Aorta (tissue), 5 donors: ENCODE measurements at regions not wholly inside any gene's neighbourhood (a gene's known extent, or its start where the extent isn't known, plus 50 kb on each side); places are given as distances from the start of the nearest gene placed in this dataset.
A peak's percentile ranks its signal among the peaks of the same experiment; 100 is the strongest.
"Not testable (repeated sequence)": the region's sequence is repeated elsewhere in the genome, so short reads cannot be mapped to it uniquely, and the experiment has no call there.

Experiments
- ATAC-seq: fragments of 200-7000 bp; cut with Tn5 transposase; one replicate; pipeline ENCODE4 v1.9.1; 2022; ENCODE audit warnings: moderate library complexity; ENCODE audit not compliant: low FRiP score
- DNase-seq, 2 donors: peaks; one replicate each; pipeline ENCODE4 v3.0.0-alpha.2; 2020
- H3K27ac ChIP-seq, 2 donors: one replicate each; pipeline ENCODE4 v1.5.1; 2013; ENCODE audit warnings: low read length in 2 of 2, mild to moderate bottlenecking in 2 of 2, moderate library complexity in 2 of 2, control low read depth in 1 of 2, inconsistent platforms in 1 of 2, low read depth in 1 of 2
- H3K27me3 ChIP-seq, 2 donors: one replicate each; pipeline ENCODE4 v1.6.1; 2013; ENCODE audit warnings: control low read depth in 1 of 2, low read length in 1 of 2, mild to moderate bottlenecking in 1 of 2, moderate library complexity in 1 of 2; ENCODE audit not compliant: insufficient read depth in 2 of 2, control insufficient read depth in 1 of 2
- H3K36me3 ChIP-seq, 2 donors: one replicate each; pipeline ENCODE4 v1.6.1; 2013; ENCODE audit warnings: control low read depth in 1 of 2, low read length in 1 of 2, mild to moderate bottlenecking in 1 of 2; ENCODE audit not compliant: insufficient read depth in 2 of 2, control insufficient read depth in 1 of 2
- H3K4me1 ChIP-seq, 2 donors: one replicate each; pipeline ENCODE4 v1.6.1; 2013; ENCODE audit warnings: low read length in 2 of 2, control low read depth in 1 of 2, mild to moderate bottlenecking in 1 of 2, moderate library complexity in 1 of 2; ENCODE audit not compliant: insufficient read depth in 2 of 2, control insufficient read depth in 1 of 2
- H3K4me3 ChIP-seq, 2 donors: one replicate each; pipeline ENCODE4 v1.5.1; 2013; ENCODE audit warnings: low read length in 2 of 2, control low read depth in 1 of 2, mild to moderate bottlenecking in 1 of 2
- H3K9me3 ChIP-seq: one replicate; pipeline ENCODE4 v1.6.1; 2013; ENCODE audit warnings: mild to moderate bottlenecking, low read length; ENCODE audit not compliant: control insufficient read depth
- WGBS, 2 donors: extraction: QIAGEN DNeasy Blood & Tissue Kit; methylation state at CpG; one replicate each; pipeline ENCODE4 v1.1.7; 2013; 5-methylcytosine and 5-hydroxymethylcytosine counted together
- intact Hi-C, 2 donors: fragments of 100-400 bp; cut with DNase I; formaldehyde crosslinking; loops; one replicate each; pipeline versions ENCODE4 v1.14.2 to v1.15.0; 2022
- donor health status: healthy with polysubstance abuse.
- donor health status: Bipolar disorder and iron deficiency.
- donor health status: DM: no; HTN: no; CAD: no.
- donor health status: DM: no; HTN: no; CAD: no.
- donor health status: DM: yes; HTN: yes; CAD: no.

- 69 to 77% methylated on average over 10 of the region's 10 CpGs for WGBS, 2 donors
- H3K4me1 ChIP-seq, H3K27ac ChIP-seq, H3K9me3 ChIP-seq, H3K4me3 ChIP-seq, ATAC-seq, H3K36me3 ChIP-seq, intact Hi-C loops, DNase-seq, H3K27me3 ChIP-seq: not testable (repeated sequence)
Measured at GRCh38 chr9:135307919-135308318, 171.7 kb upstream of the PPP1R26 start.

GRCh38 chr9:135308821-135309762, 170.5 kb upstream of the PPP1R26 start:
- WGBS, 2 donors = 85 to 87% methylated on average over 30 of the region's 30 CpGs
- Histone ChIP-seq H3K4me3 (no peak overlapping the region), H3K9me3 (peaks cover 6% of the 10 kb centered on the region), H3K27me3 (peaks cover 0 to 2% of the 10 kb centered on the region in 2 donors), H3K4me1 (no peaks in the 10 kb centered on the region), H3K27ac (no peak overlapping the region), H3K36me3 (no peaks in the 10 kb centered on the region)
- ATAC-seq (no peak), DNase-seq (no peak)
- intact Hi-C loops = no loop called here

- Histone ChIP-seq H3K4me1 (no peaks in the 10 kb centered on the region), H3K27me3 (peaks cover 0 to 2% of the 10 kb centered on the region in 2 donors), H3K4me3 (no peak overlapping the region), H3K9me3 (peaks cover 6% of the 10 kb centered on the region), H3K27ac (no peak overlapping the region), H3K36me3 (no peaks in the 10 kb centered on the region)
- ATAC-seq = no peak
- DNase-seq = no peak
- WGBS, 2 donors = 84% methylated on average over 11 of the region's 11 CpGs
- intact Hi-C loops = no loop called here
Measured at GRCh38 chr9:135309763-135310125, 169.8 kb upstream of the PPP1R26 start.

GRCh38 chr9:135310134-135310533, 169.4 kb upstream of the PPP1R26 start:
- ATAC-seq = no peak
- peaks cover 6% of the 10 kb centered on the region for H3K9me3 ChIP-seq
- no peak for DNase-seq
- 68 to 74% methylated on average over 8 of the region's 8 CpGs for WGBS, 2 donors
- H3K27me3 ChIP-seq = peaks cover 0 to 2% of the 10 kb centered on the region in 2 donors
- no peak overlapping the region for H3K27ac ChIP-seq
- intact Hi-C loops = no loop called here
- H3K36me3 ChIP-seq = no peaks in the 10 kb centered on the region
- no peaks in the 10 kb centered on the region for H3K4me1 ChIP-seq
- H3K4me3 ChIP-seq = no peak overlapping the region

GRCh38 chr9:135315572-135315971, 164.0 kb upstream of the PPP1R26 start:
- Histone ChIP-seq H3K36me3 (no peaks in the 10 kb centered on the region), H3K4me1 (no peaks in the 10 kb centered on the region), H3K27me3 (peaks cover 0 to 2% of the 10 kb centered on the region in 2 donors), H3K9me3 (peaks cover 6% of the 10 kb centered on the region), H3K4me3 (no peak overlapping the region), H3K27ac (no peak overlapping the region)
- DNase-seq (no peak), ATAC-seq (no peak)
- WGBS, 2 donors = 91 to 92% methylated on average over 9 of the region's 9 CpGs
- intact Hi-C loops = no loop called here

- no peaks in the 10 kb centered on the region for H3K27me3 ChIP-seq
- 86 to 88% methylated on average over 6 of the region's 6 CpGs for WGBS, 2 donors
- DNase-seq = no peak
- H3K4me1 ChIP-seq = no peaks in the 10 kb centered on the region
- H3K36me3 ChIP-seq = no peaks in the 10 kb centered on the region
- ATAC-seq = no peak
- no peak overlapping the region for H3K4me3 ChIP-seq
- H3K9me3 ChIP-seq = peaks cover 5% of the 10 kb centered on the region
- H3K27ac ChIP-seq = no peak overlapping the region
- intact Hi-C loops = no loop called here
Measured at GRCh38 chr9:135320331-135320730, 159.3 kb upstream of the PPP1R26 start.

- DNase-seq = peak; percentile 19 to 74
- Histone ChIP-seq H3K4me1 (no peaks in the 10 kb centered on the region), H3K36me3 (no peaks in the 10 kb centered on the region), H3K9me3 (peaks cover 5% of the 10 kb centered on the region), H3K27ac (no peak overlapping the region), H3K27me3 (no peaks in the 10 kb centered on the region), H3K4me3 (no peak overlapping the region)
- intact Hi-C loops = no loop called here
- ATAC-seq = no peak
- WGBS, 2 donors = 76 to 80% methylated on average over 6 of the region's 6 CpGs
Measured at GRCh38 chr9:135320943-135321342, 158.6 kb upstream of the PPP1R26 start.

GRCh38 chr9:135321580-135321979, 158.0 kb upstream of the PPP1R26 start:
- no peaks in the 10 kb centered on the region for H3K27me3 ChIP-seq
- 68 to 69% methylated on average over 4 of the region's 4 CpGs for WGBS, 2 donors
- H3K9me3 ChIP-seq = peaks cover 5% of the 10 kb centered on the region
- H3K4me1 ChIP-seq = no peaks in the 10 kb centered on the region
- no peak overlapping the region for H3K4me3 ChIP-seq
- H3K36me3 ChIP-seq = no peaks in the 10 kb centered on the region
- DNase-seq (no peak), ATAC-seq (no peak)
- H3K27ac ChIP-seq = no peak overlapping the region
- intact Hi-C loops = no loop called here

GRCh38 chr9:135324329-135324728, 155.3 kb upstream of the PPP1R26 start:
- ATAC-seq = no peak
- intact Hi-C loops = no loop called here
- H3K36me3 ChIP-seq = no peaks in the 10 kb centered on the region
- WGBS, 2 donors = 79 to 80% methylated on average over 6 of the region's 6 CpGs
- H3K9me3 ChIP-seq = peaks cover 10% of the 10 kb centered on the region
- no peaks in the 10 kb centered on the region for H3K4me1 ChIP-seq
- H3K4me3 ChIP-seq = no peak overlapping the region
- no peak overlapping the region for H3K27ac ChIP-seq
- no peak for DNase-seq
- no peaks in the 10 kb centered on the region for H3K27me3 ChIP-seq
